ENCODE measurements at regions not wholly inside any gene's neighbourhood (a gene's known extent, or its start where the extent isn't known, plus 50 kb on each side); places are given as distances from the start of the nearest gene placed in this dataset.
"Not testable (repeated sequence)": the region's sequence is repeated elsewhere in the genome, so short reads cannot be mapped to it uniquely, and the experiment has no call there.

DNA sequence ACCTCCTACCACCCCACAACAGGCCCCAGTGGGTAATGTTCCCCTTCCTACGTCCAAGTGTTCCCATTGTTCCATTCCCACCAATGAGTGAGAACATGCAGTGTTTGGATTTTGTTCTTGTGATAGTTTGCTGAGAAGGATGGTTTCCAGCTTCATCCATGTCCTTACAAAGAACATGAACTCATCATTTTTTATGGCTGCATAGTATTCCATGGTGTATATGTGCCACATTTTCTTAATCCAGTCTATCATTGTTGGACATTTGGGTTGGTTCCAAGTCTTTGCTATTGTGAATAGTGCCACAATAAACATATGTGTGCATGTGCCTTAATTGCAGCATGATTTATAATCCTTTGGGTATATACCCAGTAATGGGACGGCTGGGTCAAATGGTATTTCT, 81.6 kb downstream of the P2RY10 start:
- DNase-seq = not testable (repeated sequence)

DNA sequence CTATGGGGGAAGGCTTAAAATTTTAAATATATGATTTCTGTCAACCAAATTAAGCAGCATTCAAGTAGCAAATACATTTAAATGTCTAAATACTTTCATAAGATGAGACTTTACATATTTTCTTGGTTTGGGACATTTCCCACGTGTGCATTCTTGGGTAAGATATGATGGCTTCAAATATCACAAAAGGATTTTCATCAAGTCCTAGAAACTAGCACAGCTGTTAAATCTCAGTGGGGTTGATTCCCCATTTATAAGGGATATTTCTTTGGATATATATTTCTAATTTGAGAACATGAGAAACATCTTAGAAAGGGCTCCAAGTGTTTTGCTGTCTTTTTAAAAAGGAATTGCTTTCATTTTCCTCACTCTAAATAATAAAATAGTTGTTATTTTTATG, 90.2 kb downstream of the P2RY10 start:
- peak; percentile 27 to 71 (median 36) for DNase-seq

DNA sequence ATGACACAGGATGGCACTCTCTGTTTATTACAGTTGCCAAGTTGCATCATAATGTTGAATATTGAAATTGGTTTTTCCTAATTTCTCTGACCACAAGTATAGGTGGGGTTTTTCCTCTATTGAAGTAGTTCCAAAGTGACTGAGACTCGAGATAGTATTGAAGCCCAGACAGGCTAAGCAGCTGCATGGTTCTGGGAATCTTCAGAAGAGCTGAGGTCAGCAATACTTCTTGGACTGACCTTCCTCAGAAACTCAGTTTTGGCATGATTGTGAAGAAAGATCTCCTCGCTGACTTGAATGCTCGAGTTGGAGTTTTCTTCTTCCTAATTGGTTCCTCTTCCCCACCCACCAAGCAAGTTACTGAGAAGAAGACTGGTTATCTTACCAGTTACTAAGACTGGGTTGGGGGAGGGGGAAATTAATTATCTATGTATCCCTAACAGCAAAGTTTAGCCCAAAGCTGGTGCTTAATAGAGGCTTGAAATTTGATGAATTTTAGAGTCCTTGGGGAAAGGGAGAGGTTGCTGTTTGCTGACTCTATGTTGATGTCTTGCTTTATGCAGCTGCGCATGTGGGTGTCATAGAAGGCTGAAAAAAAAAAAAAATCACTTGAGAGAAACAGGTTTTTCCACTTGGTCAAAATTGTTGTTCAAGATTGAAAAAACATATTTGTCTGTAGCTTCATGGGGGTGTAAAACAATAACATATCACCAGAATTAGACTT, 91.1 kb downstream of the P2RY10 start:
- DNase-seq = peak; percentile 42 to 80 (median 63)

DNA sequence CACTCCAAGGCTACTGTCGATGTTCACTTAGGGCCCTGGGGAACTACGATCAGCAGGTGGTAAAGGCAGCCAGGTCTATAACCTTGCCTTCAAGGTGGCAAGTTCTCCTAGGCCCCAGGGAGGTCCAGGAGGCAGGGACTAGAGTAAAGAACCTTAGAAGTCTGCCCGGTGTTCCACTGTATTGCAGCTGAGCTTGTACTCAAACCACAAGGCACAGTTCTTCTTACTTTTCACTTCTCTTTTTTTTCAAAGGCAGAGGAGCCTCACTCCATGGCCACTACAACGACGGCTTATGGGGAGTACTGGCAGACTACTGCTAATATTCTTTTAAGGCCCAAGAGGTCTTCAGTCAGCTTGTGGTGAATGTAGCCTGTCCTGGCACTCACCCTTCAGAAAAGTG, 78.8 kb upstream of the GPR174 start:
- no peak for DNase-seq

DNA sequence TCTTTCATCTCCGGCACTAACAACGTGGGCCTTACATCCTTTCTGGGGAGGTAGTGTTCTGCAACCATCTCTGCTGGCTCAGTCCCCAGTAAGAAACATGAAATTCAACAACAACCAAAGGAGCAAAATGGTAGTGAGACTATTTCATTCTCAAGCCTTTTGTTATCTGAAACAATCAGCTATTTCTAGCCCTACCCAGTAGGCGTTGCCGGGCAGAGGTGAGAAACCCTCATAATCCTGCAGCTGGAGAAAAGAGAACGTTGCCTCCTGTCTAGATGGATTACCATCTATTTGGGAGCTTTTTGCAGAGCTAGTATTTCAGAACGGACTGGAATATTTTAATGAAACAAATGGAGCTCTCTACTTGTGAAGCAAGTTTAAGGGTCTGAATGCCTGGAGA, 66.4 kb upstream of the GPR174 start:
- no peak for DNase-seq

DNA sequence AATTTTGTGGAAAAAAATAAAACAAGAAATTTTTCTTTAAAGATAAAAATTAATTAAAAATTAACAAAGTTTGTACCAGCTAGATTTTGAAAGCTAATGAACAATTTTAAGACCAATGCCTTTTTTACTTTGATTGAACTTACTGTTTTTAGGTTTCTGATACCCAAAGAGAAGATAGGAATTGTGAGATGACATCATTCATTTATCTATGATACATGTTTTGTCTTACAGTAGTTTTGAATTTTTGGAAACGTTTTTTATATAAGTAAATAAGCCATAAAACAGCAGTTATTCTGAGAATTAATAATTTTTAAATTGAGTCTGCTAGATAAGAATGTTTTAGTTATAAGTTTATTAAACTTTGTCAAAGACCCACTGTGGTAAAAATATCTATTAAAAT, 65.0 kb upstream of the GPR174 start:
- DNase-seq = no peak

DNA sequence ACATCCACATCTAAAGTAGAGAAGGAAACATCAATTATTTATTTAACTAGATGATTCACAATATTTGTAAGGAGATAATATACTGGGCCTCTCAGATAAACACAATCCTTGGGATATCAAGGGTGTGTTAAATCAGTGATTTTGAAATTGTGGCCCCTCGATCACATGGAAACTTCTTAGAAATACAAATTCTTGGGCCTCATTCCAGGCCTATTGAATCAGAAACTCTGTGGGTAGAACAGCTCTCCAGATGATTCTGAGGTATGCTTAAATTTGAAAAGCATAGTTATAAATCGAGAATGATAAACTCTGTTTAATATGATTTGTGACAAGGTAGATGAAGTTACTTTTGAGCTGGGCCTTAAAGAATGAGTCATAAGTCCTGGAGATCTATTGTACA, 64.3 kb upstream of the GPR174 start:
- DNase-seq = peak in 1 of 3 donors; percentile 34

DNA sequence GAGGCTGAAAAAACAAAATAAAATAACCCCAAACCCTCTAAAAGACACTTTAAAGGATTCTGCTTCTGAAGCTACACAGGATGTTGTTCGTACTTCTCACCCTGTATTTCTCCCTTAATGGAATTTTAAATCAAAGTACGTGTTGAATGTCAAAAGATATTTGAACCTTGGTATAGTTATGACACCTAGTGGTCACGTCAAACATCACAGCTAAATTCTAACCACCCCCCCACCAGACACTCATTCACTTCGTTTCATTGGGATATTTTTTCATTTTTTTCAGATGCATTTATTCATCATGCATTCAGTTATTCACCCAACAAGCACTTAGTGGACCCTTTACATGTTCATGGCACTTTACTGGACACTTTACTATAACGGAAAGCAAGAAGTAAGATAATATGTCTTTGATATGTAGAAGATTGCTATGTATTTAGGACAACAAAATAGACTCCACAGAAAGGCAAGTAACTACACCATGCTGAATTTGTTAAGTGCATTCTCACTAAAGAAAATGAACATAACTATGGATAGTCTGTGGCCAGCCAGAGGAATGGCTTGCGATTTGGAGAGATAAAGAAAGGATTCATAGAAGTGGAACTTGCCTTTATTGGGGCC, 62.5 kb upstream of the GPR174 start:
- DNase-seq = peak; percentile 33 to 78 (median 67)

DNA sequence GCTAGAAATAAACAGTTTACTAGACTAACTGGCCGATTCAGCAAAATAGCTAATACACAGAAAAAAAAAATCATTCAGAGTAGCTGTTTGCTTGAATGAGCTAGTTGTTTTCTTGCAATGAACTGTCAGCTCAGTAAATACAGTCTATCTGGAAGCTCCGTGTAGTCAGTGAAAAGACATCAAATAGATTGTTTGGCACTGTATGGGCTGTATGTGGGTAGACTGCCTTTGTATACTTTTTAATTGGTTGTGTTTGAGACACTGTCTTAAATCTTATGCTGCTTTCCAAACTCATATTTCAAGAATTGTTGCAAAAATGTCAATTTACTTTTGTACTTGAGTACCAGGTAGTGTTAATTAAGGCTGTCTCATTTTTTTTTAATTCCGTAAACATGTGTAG, 61.6 kb upstream of the GPR174 start:
- DNase-seq = peak in 1 of 3 donors; percentile 9

DNA sequence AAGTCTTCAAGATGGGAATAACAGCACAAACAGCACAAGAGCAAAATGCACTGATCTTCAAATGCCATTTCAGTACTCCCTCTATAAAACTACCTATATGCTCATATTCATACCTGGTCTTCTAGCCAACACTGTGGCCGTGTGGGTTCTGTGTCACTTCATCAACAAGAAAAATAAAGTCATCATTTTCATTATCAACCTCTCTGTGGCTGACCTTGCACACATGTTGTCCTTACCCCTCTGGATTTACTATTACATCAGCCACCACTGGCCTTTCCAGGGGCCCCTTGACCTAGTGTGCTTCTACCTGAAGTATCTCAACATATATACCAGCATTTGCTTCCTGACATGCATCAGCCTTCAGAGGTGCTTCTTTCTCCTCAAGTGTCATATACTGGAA, 59.6 kb upstream of the GPR174 start:
- DNase-seq = no peak

DNA sequence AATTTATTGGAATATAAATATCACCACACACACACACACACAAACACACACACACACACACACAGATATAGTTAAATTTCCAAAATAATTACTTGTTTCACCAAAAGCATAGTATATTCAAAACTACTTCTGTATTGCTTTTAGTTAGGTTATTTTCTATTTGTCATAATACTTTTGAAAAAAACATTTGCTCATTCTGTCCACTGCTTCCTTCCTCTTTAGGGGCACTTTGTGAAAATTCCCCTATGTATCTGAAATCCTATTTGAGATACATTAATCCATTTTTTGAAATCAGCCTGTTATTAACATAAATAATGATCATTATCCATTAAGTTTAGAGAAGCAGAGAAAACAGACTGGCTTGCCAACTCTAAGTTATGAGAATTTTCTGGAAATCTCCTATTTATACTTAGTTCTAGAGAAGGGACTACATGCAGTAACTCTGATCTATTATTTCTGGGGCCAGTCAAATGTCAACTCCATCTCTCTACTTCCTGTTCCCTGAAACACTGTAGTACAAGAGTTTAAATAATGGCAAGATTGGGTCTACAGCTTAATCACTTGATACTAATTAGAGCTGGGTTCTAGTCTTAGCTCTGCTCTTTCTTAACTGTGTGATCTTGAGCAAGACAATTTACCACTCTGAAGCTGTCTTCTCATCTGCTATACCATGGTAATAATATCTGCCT, 54.4 kb upstream of the GPR174 start:
- DNase-seq = no peak

DNA sequence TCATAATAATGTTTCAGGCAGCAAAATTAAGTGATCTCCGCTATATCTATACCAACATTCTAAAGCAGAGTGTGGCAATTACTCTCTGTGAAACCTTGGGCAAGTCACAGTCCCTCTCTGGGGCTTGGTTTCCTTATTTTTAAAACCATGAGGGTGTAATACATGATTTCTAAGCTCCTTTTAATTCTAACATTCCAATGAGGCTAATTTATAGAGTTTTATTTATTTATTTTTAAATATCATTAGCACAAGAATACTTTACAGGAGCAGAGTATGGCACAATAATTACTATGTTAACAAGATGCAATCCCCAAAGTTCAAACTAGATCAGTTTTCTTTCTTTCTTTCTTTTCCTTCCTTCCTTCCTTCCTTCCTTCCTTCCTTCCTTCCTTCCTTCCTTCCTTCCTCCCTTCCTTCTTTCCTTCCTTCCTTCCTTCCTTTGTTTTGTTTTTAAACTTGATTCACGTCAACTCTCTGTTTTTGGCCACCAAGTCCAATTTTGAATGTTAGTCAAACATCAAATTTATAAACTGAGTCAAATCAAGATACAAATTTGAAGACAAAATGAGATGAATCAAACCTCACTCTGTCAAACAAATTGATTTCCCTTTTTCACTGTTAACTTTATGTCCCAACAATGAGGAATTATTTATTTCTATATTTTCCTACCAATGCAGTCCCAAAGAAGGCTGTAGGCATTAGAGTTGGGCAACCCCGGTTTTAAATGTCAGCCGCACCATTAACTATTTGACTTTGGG, 50.2 kb upstream of the GPR174 start:
- no peak for DNase-seq

All from muscle of back (tissue), 3 donors.